KMS-11 (cell line): ENCODE measurements at regions not wholly inside any gene's neighbourhood (a gene's known extent, or its start where the extent isn't known, plus 50 kb on each side); places are given as distances from the start of the nearest gene placed in this dataset.

ENCODE experiments used
- H2AFZ ChIP-seq: fragments of 200-600 bp; sonication (generic); 2 replicates; pipeline ENCODE4 v1.6.1; 2016; ENCODE audit warnings: antibody characterized with exemption, mixed run types, low read depth
- H3K27ac ChIP-seq: fragments of 200-600 bp; sonication (generic); 2 replicates; pipeline ENCODE4 v1.6.1; 2016; ENCODE audit warnings: mild to moderate bottlenecking, mixed run types
- H3K27me3 ChIP-seq: fragments of 200-600 bp; sonication (generic); 2 replicates; pipeline ENCODE4 v1.6.1; 2017; ENCODE audit warnings: mild to moderate bottlenecking, low read depth, mixed run types, moderate library complexity; ENCODE audit not compliant: insufficient read depth
- H3K36me3 ChIP-seq: fragments of 200-600 bp; sonication (generic); 2 replicates; pipeline ENCODE4 v1.6.1; 2017; ENCODE audit warnings: mild to moderate bottlenecking, mixed run types; ENCODE audit not compliant: insufficient read depth
- H3K4me1 ChIP-seq: fragments of 200-600 bp; sonication (generic); 2 replicates; pipeline ENCODE4 v1.6.1; 2016; ENCODE audit warnings: mild to moderate bottlenecking, low read depth, mixed run types; ENCODE audit not compliant: poor library complexity, severe bottlenecking
- H3K4me2 ChIP-seq: fragments of 200-600 bp; sonication (generic); 2 replicates; pipeline ENCODE4 v1.7.0; 2016; ENCODE audit warnings: mild to moderate bottlenecking, mixed run types
- H3K4me3 ChIP-seq: fragments of 200-600 bp; sonication (generic); IDR thresholded peaks from 2 replicates; pipeline ENCODE4 v1.6.1; 2017; ENCODE audit warnings: low read depth, low read length, mixed read lengths; ENCODE audit not compliant: insufficient read depth
- H3K79me2 ChIP-seq: fragments of 200-600 bp; sonication (generic); 2 replicates; pipeline ENCODE4 v1.6.1; 2016; ENCODE audit warnings: low read depth, mixed run types; ENCODE audit not compliant: insufficient read depth
- H3K9ac ChIP-seq: fragments of 200-600 bp; sonication (generic); 2 replicates; pipeline ENCODE4 v1.6.1; 2016; ENCODE audit warnings: mild to moderate bottlenecking, mixed run types
- H4K20me1 ChIP-seq: fragments of 200-600 bp; sonication (generic); 2 replicates; pipeline ENCODE4 v1.6.1; 2016; ENCODE audit warnings: mild to moderate bottlenecking, mixed run types; ENCODE audit not compliant: insufficient read depth
- TF ChIP-seq, protein P1 (sequence below): fragments of 200-600 bp; sonication (generic); conservative IDR thresholded peaks from 2 replicates; pipeline ENCODE4 v1.6.1; 2017; ENCODE audit warnings: low read depth, mild to moderate bottlenecking, antibody characterized with exemption, low read length, moderate library complexity, mixed read lengths

DNA sequence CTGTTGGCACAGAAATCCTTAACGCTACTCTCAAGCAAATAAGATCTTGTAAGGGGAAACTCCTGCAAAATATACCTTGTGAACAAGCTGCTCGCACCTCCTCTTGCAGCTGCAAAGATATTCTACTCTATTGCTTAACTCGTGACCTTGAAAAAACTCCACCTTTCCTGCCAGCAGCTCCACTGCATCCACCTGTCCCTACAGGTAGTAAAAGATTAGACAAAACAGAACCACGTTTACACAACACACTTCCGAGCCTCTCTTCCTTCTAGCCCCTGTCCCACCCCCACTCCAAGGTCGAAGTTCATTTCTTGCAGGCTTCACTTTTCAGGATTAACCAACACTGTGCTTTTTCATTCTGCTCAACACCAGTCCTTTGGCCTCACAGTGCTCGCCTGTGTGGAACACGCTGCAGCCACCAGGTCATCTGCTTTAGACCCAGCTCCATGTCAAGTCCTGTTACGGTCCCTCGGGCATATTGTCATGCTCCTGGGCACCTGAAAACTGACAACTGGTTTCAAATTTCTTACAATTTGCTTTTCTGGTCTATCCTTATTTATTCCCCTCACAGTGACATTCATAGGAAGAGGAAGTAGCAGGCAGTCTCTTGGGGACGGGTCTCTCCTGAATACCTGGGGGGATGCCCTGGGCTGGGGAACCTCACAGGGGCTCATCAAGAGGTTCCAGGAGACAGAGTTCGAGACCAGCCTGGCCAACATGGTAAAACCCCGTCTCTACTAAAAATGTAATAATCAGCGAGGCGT, 165.8 kb upstream of the KLF14 start:
- no peak overlapping the region for H3K4me2 ChIP-seq
- no peak overlapping the region for H2AFZ ChIP-seq
- no peak overlapping the region for H3K9ac ChIP-seq
- H3K4me3 ChIP-seq = no peak overlapping the region
- no peak overlapping the region for H3K27ac ChIP-seq
- 0 out of 2 replicates have a peak, but pooled peaks cover 5% of the 10 kb centered on the region for H4K20me1 ChIP-seq
- H3K79me2 ChIP-seq = peaks cover 9% of the 10 kb centered on the region; the same call in 1 of the 2 replicates
- no peaks in the 10 kb centered on the region for H3K4me1 ChIP-seq
- H3K27me3 ChIP-seq = no peaks in the 10 kb centered on the region
- TF ChIP-seq, protein P1, sequence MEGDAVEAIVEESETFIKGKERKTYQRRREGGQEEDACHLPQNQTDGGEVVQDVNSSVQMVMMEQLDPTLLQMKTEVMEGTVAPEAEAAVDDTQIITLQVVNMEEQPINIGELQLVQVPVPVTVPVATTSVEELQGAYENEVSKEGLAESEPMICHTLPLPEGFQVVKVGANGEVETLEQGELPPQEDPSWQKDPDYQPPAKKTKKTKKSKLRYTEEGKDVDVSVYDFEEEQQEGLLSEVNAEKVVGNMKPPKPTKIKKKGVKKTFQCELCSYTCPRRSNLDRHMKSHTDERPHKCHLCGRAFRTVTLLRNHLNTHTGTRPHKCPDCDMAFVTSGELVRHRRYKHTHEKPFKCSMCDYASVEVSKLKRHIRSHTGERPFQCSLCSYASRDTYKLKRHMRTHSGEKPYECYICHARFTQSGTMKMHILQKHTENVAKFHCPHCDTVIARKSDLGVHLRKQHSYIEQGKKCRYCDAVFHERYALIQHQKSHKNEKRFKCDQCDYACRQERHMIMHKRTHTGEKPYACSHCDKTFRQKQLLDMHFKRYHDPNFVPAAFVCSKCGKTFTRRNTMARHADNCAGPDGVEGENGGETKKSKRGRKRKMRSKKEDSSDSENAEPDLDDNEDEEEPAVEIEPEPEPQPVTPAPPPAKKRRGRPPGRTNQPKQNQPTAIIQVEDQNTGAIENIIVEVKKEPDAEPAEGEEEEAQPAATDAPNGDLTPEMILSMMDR = no peak
- H3K36me3 ChIP-seq = no peaks in the 10 kb centered on the region

DNA sequence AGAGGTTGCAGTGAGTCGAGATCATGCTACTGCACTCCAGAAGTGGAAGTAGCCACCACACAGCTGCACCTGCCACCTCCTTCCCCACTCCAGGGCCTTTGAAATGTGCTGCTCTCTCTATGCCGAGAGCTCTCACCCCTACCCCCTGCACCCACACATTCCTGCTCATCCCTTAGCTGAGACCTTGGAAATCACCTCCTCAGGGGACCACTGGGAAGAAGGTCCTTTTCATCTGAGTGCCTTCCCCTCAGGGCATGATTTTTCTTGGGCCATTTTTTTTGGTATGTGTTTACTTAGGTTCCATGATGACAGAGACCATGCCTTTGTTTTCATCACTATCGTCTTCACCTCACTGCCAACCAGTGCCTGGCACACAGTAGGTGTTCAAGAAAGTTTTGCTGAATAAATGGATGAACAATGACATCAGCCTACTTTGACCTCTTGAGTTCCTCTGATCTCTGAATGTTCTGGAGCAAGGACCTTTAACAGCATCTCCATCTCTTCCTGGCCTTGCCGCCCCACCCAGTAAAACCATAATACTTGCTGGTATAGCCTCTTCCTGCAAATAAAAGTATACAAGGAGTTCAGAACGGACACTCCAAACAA, 166.6 kb upstream of the KLF14 start:
- H3K36me3 ChIP-seq = no peaks in the 10 kb centered on the region
- H3K4me1 ChIP-seq = no peaks in the 10 kb centered on the region
- TF ChIP-seq, protein P1 = no peak
- H3K4me3 ChIP-seq = no peak overlapping the region
- H4K20me1 ChIP-seq = 0 out of 2 replicates have a peak, but pooled peaks cover 5% of the 10 kb centered on the region
- H3K27me3 ChIP-seq = no peaks in the 10 kb centered on the region
- H3K79me2 ChIP-seq = peaks cover 9% of the 10 kb centered on the region; the same call in 1 of the 2 replicates
- no peak overlapping the region for H3K27ac ChIP-seq
- H3K9ac ChIP-seq = no peak overlapping the region
- H2AFZ ChIP-seq = no peak overlapping the region
- no peak overlapping the region for H3K4me2 ChIP-seq

DNA sequence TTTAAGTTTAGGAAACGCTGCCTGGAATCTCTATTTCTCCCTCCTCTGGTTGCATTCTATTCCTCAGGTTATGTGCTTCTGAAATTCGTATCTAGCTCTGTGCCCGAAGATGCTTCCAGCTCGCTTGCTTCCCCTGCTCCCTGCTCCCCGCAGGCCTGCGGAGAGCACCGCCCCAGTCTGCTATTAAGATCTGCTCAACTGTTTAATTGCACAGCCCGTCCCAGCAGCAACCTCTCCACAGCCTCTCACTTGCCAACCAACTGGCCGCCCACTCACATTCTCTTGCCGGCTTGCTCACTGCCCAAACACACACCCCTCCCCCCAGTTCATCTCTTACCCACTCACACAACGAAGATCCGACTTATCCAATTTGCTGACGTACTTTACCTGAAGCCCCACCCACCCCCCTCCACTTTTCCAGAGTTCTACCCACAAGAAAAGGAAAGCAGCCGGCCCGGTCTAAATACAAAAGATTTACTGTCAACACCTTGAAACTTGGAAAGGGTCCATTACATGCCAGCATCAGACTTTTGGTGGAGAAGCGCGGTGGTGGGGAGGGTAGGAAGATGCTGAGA, 167.3 kb upstream of the KLF14 start:
- TF ChIP-seq, protein P1 = no peak
- Histone ChIP-seq H3K4me2 (no peak overlapping the region), H3K27ac (no peak overlapping the region), H3K36me3 (no peaks in the 10 kb centered on the region), H3K4me3 (no peak overlapping the region), H4K20me1 (0 out of 2 replicates have a peak, but pooled peaks cover 3% of the 10 kb centered on the region), H3K9ac (no peak overlapping the region), H3K79me2 (peaks cover 13% of the 10 kb centered on the region; the same call in 1 of the 2 replicates), H3K4me1 (no peaks in the 10 kb centered on the region), H3K27me3 (no peaks in the 10 kb centered on the region), H2AFZ (no peak overlapping the region)

DNA sequence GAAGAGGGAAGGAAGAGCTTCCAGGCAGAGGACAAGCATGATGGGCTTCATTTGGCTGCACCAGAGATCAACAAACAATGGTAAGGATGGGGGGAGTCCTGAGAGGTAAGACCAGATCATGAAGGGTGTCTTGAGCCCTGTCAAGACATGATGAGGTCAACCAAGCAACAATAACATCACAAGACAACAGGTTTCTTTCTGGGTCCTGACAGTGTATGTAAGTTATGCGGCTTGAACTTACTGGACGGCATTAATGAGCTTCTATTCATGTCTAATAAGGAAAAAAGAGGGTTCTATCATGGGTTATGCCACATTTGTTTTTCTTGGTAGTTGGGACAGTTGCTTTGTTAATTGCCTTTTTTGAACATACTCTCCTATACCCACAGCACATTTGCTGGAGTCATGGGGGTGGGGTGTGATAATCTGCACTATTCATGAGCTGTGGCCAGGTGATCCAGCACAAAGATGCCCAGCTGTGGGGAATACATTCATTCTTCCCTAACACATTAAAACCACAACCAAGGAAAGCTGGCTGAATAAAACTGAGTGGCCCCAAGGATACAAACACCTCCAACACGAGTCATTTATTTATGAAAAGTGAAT, 168.8 kb upstream of the KLF14 start:
- no peak overlapping the region for H3K4me2 ChIP-seq
- no peaks in the 10 kb centered on the region for H3K36me3 ChIP-seq
- H4K20me1 ChIP-seq = 0 out of 2 replicates have a peak, but pooled peaks cover 3% of the 10 kb centered on the region
- TF ChIP-seq, protein P1 = no peak
- H3K79me2 ChIP-seq = peaks cover 13% of the 10 kb centered on the region; the same call in 1 of the 2 replicates
- no peaks in the 10 kb centered on the region for H3K4me1 ChIP-seq
- H3K27ac ChIP-seq = no peak overlapping the region
- H3K4me3 ChIP-seq = no peak overlapping the region
- H2AFZ ChIP-seq = no peak overlapping the region
- H3K9ac ChIP-seq = no peak overlapping the region
- H3K27me3 ChIP-seq = no peaks in the 10 kb centered on the region
